ENCODE measurements at regions not wholly inside any gene's neighbourhood (a gene's known extent, or its start where the extent isn't known, plus 50 kb on each side); places are given as distances from the start of the nearest gene placed in this dataset.

DNA sequence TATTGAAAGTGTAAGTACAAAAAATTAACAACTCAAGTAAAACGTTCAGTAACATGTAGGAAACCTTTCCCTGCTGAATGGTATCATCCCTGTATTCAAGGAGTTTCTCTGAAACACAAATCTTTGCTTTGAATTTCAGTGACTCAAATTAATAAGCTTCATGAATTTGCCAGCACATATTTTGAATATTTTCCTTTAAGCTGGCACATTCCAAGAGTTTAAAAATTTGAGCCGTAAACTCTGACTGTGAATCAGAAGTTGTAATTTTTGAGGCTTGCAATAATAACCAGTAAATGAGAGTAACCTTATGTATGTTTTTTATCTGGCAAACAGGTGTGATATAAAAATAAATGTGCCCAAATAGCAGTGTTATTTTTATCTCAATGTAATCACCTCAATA is 1722.6 kb upstream of the PRR20A start:
- Histone ChIP-seq H3K36me3 (no peaks in the 10 kb centered on the region), H3K27me3 (no peaks in the 10 kb centered on the region), H3K4me1 (no peaks in the 10 kb centered on the region), H3K27ac (no peak overlapping the region), H3K9me3 (no peaks in the 10 kb centered on the region), H3K4me3 (no peak overlapping the region)
- intact Hi-C loops (cut with DNase I; ENCODE audit: low total_unique reads): no loop called here
- TF ChIP-seq, protein P1, sequence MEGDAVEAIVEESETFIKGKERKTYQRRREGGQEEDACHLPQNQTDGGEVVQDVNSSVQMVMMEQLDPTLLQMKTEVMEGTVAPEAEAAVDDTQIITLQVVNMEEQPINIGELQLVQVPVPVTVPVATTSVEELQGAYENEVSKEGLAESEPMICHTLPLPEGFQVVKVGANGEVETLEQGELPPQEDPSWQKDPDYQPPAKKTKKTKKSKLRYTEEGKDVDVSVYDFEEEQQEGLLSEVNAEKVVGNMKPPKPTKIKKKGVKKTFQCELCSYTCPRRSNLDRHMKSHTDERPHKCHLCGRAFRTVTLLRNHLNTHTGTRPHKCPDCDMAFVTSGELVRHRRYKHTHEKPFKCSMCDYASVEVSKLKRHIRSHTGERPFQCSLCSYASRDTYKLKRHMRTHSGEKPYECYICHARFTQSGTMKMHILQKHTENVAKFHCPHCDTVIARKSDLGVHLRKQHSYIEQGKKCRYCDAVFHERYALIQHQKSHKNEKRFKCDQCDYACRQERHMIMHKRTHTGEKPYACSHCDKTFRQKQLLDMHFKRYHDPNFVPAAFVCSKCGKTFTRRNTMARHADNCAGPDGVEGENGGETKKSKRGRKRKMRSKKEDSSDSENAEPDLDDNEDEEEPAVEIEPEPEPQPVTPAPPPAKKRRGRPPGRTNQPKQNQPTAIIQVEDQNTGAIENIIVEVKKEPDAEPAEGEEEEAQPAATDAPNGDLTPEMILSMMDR (IDR thresholded peaks at IDR 0.05): no peak
- TF ChIP-seq POLR2A (IDR thresholded peaks at IDR 0.05) (no peak), EP300 (IDR thresholded peaks at IDR 0.05) (no peak), POLR2AphosphoS5 (IDR thresholded peaks at IDR 0.05) (no peak)
- no peak for DNase-seq
- 60 to 70% (median 65%) methylated on average over 2 of the region's 2 CpGs for WGBS, 5 donors

DNA sequence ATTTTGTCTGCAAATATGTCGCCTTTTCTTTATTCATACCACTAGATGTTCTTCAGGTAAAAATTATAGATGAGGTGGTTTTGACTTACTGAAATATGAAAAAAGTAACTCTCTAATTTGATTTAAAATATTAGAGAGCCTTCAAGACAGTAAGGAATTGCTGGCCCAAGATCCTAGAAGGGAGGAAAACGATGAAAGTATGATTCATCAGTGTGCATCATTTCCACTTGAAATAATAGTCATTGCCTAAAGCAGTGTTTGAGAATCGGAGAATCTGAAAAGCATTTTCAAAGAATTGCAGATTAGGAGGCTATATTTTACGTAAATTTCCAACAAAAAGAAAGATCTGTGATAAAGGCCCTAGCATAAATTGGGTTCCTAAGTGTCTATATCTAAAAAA is 1707.9 kb upstream of the PRR20A start:
- no peak overlapping the region for H3K4me3 ChIP-seq
- no peak overlapping the region for H3K27ac ChIP-seq
- no peaks in the 10 kb centered on the region for H3K36me3 ChIP-seq
- intact Hi-C loops (cut with DNase I; ENCODE audit: low total_unique reads): no loop called here
- no peaks in the 10 kb centered on the region for H3K27me3 ChIP-seq
- WGBS, 5 donors: 56 to 80% (median 70%) methylated on average over 4 of the region's 4 CpGs
- H3K4me1 ChIP-seq: no peaks in the 10 kb centered on the region
- TF ChIP-seq, protein P1 (IDR thresholded peaks at IDR 0.05): no peak
- TF ChIP-seq POLR2AphosphoS5 (IDR thresholded peaks at IDR 0.05) (no peak), POLR2A (IDR thresholded peaks at IDR 0.05) (no peak), EP300 (IDR thresholded peaks at IDR 0.05) (no peak)
- no peak for DNase-seq
- peaks cover 0 to 8% (median 0%) of the 10 kb centered on the region in 4 donors for H3K9me3 ChIP-seq

DNA sequence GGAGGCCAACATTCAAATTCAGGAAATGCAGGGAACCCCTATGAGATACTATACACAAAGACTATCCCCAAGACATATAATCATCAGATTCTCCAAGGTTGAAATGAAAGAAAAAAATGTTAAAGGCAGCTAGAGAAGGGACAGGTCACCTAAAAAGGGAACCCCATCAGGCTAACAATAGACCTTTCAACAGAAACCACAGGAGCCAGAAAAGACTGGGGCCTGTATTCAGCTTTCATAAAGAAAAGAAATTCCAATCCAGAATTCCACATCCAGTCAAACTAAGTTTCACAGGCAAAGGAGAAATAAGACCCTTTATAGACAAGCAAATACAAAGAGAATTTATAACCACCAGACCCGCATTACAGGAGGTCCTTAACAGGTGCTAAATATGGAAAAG is 1703.6 kb upstream of the PRR20A start:
- WGBS, 5 donors: 0 to 46% (median 38%) methylated on average over 1 of the region's 1 CpG
- intact Hi-C loops (cut with DNase I; ENCODE audit: low total_unique reads): no loop called here

DNA sequence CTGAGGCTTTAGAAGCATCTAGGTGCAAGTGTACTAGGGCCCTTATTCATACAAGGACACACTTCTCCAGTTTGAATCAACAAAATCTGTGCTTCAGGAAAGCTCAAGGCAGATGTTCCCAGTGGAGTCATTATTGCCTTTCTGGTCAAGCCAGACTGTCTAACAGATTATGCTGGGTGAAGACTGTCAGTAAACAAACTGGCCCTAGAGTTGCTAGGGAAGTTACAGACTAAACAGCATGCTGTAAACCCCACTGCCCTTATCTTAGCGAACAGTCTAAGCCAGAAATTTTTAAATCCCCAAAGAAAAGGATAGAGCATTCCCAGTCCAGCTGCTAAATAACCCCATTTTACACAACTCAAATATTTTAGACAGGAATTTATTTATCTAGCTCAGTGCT is 1701.3 kb upstream of the PRR20A start:
- H3K36me3 ChIP-seq: no peaks in the 10 kb centered on the region
- intact Hi-C loops (cut with DNase I; ENCODE audit: low total_unique reads): no loop called here
- WGBS, 5 donors: 31 to 53% (median 42%) methylated on average over 1 of the region's 1 CpG
- no peak for TF ChIP-seq EP300 (IDR thresholded peaks at IDR 0.05)
- no peak for TF ChIP-seq POLR2A (IDR thresholded peaks at IDR 0.05)
- TF ChIP-seq POLR2AphosphoS5 (IDR thresholded peaks at IDR 0.05): no peak
- TF ChIP-seq, protein P1 (IDR thresholded peaks at IDR 0.05): no peak
- H3K27me3 ChIP-seq: no peaks in the 10 kb centered on the region
- DNase-seq: peak in 1 of 2 donors; percentile 44
- H3K4me1 ChIP-seq: no peaks in the 10 kb centered on the region
- no peak overlapping the region for H3K4me3 ChIP-seq
- no peak overlapping the region for H3K27ac ChIP-seq
- peaks cover 0 to 8% (median 0%) of the 10 kb centered on the region in 4 donors for H3K9me3 ChIP-seq

More for the DNA sequence above, 1703.6 kb upstream of the PRR20A start:
- Histone ChIP-seq H3K4me3 (no peak overlapping the region), H3K27me3 (no peaks in the 10 kb centered on the region), H3K9me3 (peaks cover 0 to 8% (median 0%) of the 10 kb centered on the region in 4 donors), H3K36me3 (no peaks in the 10 kb centered on the region), H3K4me1 (no peaks in the 10 kb centered on the region), H3K27ac (no peak overlapping the region)
- TF ChIP-seq POLR2A (IDR thresholded peaks at IDR 0.05) (no peak), EP300 (IDR thresholded peaks at IDR 0.05) (no peak), POLR2AphosphoS5 (IDR thresholded peaks at IDR 0.05) (no peak)
- TF ChIP-seq, protein P1 (IDR thresholded peaks at IDR 0.05): no peak
- no peak for DNase-seq

Measured in stomach (tissue), 8 donors.